Heart right ventricle (tissue), 16 donors: ENCODE measurements at regions not wholly inside any gene's neighbourhood (a gene's known extent, or its start where the extent isn't known, plus 50 kb on each side); places are given as distances from the start of the nearest gene placed in this dataset.

Source experiments
- ATAC-seq, 8 donors: fragments of 200-7000 bp; cut with Tn5 transposase; one replicate each; pipeline ENCODE4 v1.9.1; 2020; ENCODE audit warnings: mild to moderate bottlenecking in 8 of 8, moderate library complexity in 8 of 8, moderate number of reproducible peaks in 1 of 8
- DNase-seq, 2 donors: peaks; one replicate each; pipeline ENCODE4 v3.0.0-alpha.2; 2020
- H3K27ac ChIP-seq, 10 donors: fragments of 200-600 bp; sonication (generic) in 2 of 10; one replicate each; pipeline versions ENCODE4 v1.5.0 to v1.8.0; 2020 to 2022; ENCODE audit warnings: mild to moderate bottlenecking in 3 of 10
- H3K27me3 ChIP-seq, 7 donors: fragments of 200-600 bp; one replicate each; pipeline ENCODE4 v1.8.0; 2021 to 2022; ENCODE audit warnings: mild to moderate bottlenecking in 2 of 7
- H3K36me3 ChIP-seq, 9 donors: fragments of 200-600 bp; sonication (generic) in 1 of 9; one replicate each; pipeline versions ENCODE4 v1.5.0 to v1.8.0; 2020 to 2022; ENCODE audit warnings: mild to moderate bottlenecking in 2 of 9
- H3K4me1 ChIP-seq, 9 donors: fragments of 200-600 bp; sonication (generic) in 1 of 9; one replicate each; pipeline versions ENCODE4 v1.5.0 to v1.8.0; 2020 to 2022; ENCODE audit warnings: mild to moderate bottlenecking in 4 of 9
- H3K4me3 ChIP-seq, 10 donors: fragments of 200-600 bp; sonication (generic) in 2 of 10; one replicate each; pipeline versions ENCODE4 v1.5.0 to v1.8.0; 2020 to 2022; ENCODE audit warnings: mild to moderate bottlenecking in 7 of 10, moderate library complexity in 2 of 10
- H3K9me3 ChIP-seq, 11 donors: fragments of 200-600 bp in 10 of 11; sonication (generic) in 2 of 11; one replicate each; pipeline versions ENCODE4 v1.5.0 to v1.8.0; 2013 to 2022; ENCODE audit warnings: mild to moderate bottlenecking in 2 of 11, control low read depth in 1 of 11, moderate library complexity in 1 of 11
- WGBS, 2 donors: extraction: QIAGEN DNeasy Blood & Tissue Kit; methylation state at CpG; one replicate each; pipeline ENCODE4 v1.1.7; 2013; ENCODE audit warnings: inconsistent platforms in 1 of 2; 5-methylcytosine and 5-hydroxymethylcytosine counted together
- intact Hi-C, 10 donors: fragments of 100-400 bp; cut with DNase I; formaldehyde crosslinking; loops; one replicate each; pipeline versions ENCODE4 v1.11.1 to v1.14.2; 2022
- TF ChIP-seq, protein P1 (sequence below), 9 donors: fragments of 200-600 bp; sonication (generic) in 2 of 9; IDR thresholded peaks; one replicate each; pipeline versions ENCODE4 v1.5.0 to v1.8.0; 2021 to 2022; ENCODE audit warnings: antibody characterized with exemption in 9 of 9, mild to moderate bottlenecking in 5 of 9, moderate library complexity in 1 of 9
- donor health status: Arrhythmogenic right ventricular cardiomyopathy.
- donor health status: ischemic (EF 13 %, LVEDD 7.1; RV severe dilation, severe dysfunction).
- donor health status: healthy with polysubstance abuse.
- donor health status: DM: no; HTN: yes; CAD: no.
- donor health status: DM: no; HTN: no; CAD: no.
- donor health status: ischemic (EF 25% LVEDD 6.9; RV normal size, moderate dysfunction).
- donor health status: ischemic (EF 25% LVEDD 5.7; RV mildly dilated, moderate dysfunction).
- donor health status: healthy.
- donor health status: DM: yes; HTN: yes; CAD: no.
- donor health status: Ischemic cardiomyopathy.
- donor health status: ischemic (EF 35%, LVEDD 5.7; RV mildly dilated, moderate dysfunction).
- donor health status: nonischemic (EF 11% LVEDD 7.7; RV severe dilation, severe dysfunction).
- donor health status: DM: yes; HTN: yes; CAD: no.
- donor health status: PGD.
- donor health status: ischemic (EF 29% LVEDD 5.4; RV normal size, mild dysfunction).
- donor health status: nonischemic (EF 23%, LVEDD 6.1; RV moderate dilation, normal function).

DNA sequence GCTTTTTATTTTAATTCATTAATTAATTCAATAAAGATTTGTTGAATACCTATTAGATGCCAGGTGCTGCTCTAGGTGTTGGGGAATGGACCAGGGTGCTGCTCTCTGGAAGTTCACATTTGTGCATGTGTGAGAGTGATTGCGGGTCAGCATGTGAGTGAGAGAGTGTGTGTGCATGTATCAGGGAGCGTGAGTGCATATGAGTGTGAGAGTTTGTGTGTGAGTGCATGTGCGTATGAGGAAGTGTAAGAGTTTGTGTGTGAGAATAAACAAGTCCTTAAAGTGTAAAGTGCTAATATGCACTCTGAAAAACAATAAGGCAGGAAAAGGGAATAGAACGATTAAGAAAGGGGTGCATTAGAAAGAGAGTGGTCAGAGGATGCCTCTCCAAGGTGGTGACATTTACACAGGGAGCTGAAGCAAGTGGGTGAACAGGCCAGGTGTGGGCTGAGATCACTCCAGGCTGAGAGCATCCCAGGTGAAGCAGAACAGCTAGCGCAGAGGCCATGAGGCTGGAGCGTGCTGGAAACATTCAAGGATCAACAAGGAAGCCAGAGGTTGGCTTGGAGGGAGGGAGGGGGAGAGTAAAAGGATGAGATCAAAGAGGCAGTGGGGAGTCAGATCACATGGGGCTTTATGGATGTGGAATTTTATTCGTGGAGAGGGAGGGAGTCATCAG is 50.5 kb upstream of the SLC1A4 start:
- intact Hi-C loops, result no loop called here
- peaks cover 0 to 3% (median 0%) of the 10 kb centered on the region in 11 donors for H3K9me3 ChIP-seq
- DNase-seq (no peak), ATAC-seq (no peak)
- TF ChIP-seq, protein P1, sequence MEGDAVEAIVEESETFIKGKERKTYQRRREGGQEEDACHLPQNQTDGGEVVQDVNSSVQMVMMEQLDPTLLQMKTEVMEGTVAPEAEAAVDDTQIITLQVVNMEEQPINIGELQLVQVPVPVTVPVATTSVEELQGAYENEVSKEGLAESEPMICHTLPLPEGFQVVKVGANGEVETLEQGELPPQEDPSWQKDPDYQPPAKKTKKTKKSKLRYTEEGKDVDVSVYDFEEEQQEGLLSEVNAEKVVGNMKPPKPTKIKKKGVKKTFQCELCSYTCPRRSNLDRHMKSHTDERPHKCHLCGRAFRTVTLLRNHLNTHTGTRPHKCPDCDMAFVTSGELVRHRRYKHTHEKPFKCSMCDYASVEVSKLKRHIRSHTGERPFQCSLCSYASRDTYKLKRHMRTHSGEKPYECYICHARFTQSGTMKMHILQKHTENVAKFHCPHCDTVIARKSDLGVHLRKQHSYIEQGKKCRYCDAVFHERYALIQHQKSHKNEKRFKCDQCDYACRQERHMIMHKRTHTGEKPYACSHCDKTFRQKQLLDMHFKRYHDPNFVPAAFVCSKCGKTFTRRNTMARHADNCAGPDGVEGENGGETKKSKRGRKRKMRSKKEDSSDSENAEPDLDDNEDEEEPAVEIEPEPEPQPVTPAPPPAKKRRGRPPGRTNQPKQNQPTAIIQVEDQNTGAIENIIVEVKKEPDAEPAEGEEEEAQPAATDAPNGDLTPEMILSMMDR (IDR thresholded peaks at IDR 0.05), result no peak
- no peaks in the 10 kb centered on the region for H3K27me3 ChIP-seq
- H3K4me1 ChIP-seq, result peaks cover 0 to 29% (median 0%) of the 10 kb centered on the region in 9 donors
- H3K27ac ChIP-seq, result no peak overlapping the region
- 75 to 79% methylated on average over 7 of the region's 7 CpGs for WGBS, 2 donors
- H3K4me3 ChIP-seq, result no peak overlapping the region
- H3K36me3 ChIP-seq, result no peaks in the 10 kb centered on the region

DNA sequence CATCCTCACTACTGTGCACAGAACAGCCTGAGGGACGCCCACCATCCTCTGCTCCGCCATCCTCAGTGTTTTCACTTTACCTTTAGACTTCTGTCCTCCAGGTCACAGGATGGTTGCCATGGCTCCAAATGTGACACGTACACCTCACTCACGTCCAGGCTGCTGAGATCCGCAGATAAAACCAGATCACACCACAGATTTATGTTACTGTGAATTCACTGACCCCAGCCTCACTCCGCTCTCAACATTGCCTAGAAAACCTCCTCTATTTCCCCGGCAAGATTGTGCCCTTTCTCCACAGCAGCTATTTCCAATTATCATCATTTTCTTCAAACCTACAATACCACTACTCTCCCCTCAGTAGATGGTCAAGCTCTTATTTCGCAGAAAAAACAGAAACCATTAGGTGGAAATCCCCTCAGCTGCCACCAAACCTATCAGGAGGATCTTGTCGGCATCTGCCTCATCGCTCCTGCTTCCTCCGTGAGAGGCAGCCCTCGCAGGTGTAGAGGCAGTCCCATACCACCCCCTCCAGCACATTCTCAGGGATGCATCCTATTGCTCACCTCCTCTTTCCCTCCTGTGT is 49.8 kb upstream of the SLC1A4 start:
- WGBS, 2 donors, result 74 to 77% methylated on average over 12 of the region's 12 CpGs
- TF ChIP-seq, protein P1 (IDR thresholded peaks at IDR 0.05), result no peak
- ATAC-seq (no peak), DNase-seq (no peak)
- H3K27me3 ChIP-seq, result no peaks in the 10 kb centered on the region
- H3K4me1 ChIP-seq, result peaks cover 0 to 34% (median 0%) of the 10 kb centered on the region in 9 donors
- H3K36me3 ChIP-seq, result no peaks in the 10 kb centered on the region
- peaks cover 0 to 3% (median 0%) of the 10 kb centered on the region in 11 donors for H3K9me3 ChIP-seq
- no peak overlapping the region for H3K4me3 ChIP-seq
- no peak overlapping the region for H3K27ac ChIP-seq
- intact Hi-C loops, result no loop called here
